DND-41 (cell line): ENCODE measurements at regions not wholly inside any gene's neighbourhood (a gene's known extent, or its start where the extent isn't known, plus 50 kb on each side); places are given as distances from the start of the nearest gene placed in this dataset.

Experiments used
- ATAC-seq: fragments of 200-7000 bp; cut with Tn5 transposase; 3 replicates; pipeline ENCODE4 v1.9.1; 2021; ENCODE audit warnings: low read depth; ENCODE audit not compliant: insufficient read depth
- DNase-seq: peaks from one replicate; pipeline ENCODE4 v3.0.0-alpha.2; 2020
- H2AFZ ChIP-seq: 2 replicates; pipeline ENCODE4 v1.6.0; 2012; ENCODE audit warnings: low read depth, low read length
- H3K27ac ChIP-seq: 2 replicates; pipeline ENCODE4 v1.5.1; 2012; ENCODE audit warnings: low read length, inconsistent platforms
- H3K27me3 ChIP-seq: fragments of 200-600 bp; sonication (generic); 2 replicates; pipeline ENCODE4 v1.6.0; 2012; ENCODE audit warnings: low read length, mild to moderate bottlenecking, inconsistent platforms; ENCODE audit not compliant: insufficient read depth, poor library complexity
- H3K36me3 ChIP-seq: 2 replicates; pipeline ENCODE4 v1.5.1; 2012; ENCODE audit warnings: low read length, inconsistent platforms; ENCODE audit not compliant: insufficient read depth
- H3K4me1 ChIP-seq: 2 replicates; pipeline ENCODE4 v1.5.1; 2012; ENCODE audit warnings: mild to moderate bottlenecking, low read length; ENCODE audit not compliant: insufficient read depth
- H3K4me2 ChIP-seq: 2 replicates; pipeline ENCODE4 v1.6.0; 2012; ENCODE audit warnings: mild to moderate bottlenecking, moderate library complexity, low read length, inconsistent platforms; ENCODE audit not compliant: insufficient read depth
- H3K4me3 ChIP-seq, 2 experiments: fragments of 200-600 bp in 1 of 2; shearing (Covaris generic) in 1 of 2; 2 replicates each; pipeline ENCODE4 v1.5.1; 2012 to 2016; ENCODE audit warnings: inconsistent platforms in 2 of 2, low read length in 2 of 2, mild to moderate bottlenecking in 2 of 2, low read depth in 1 of 2, moderate library complexity in 1 of 2
- H3K79me2 ChIP-seq: 2 replicates; pipeline ENCODE4 v1.6.0; 2012; ENCODE audit warnings: low read length, inconsistent platforms; ENCODE audit not compliant: insufficient read depth
- H3K9ac ChIP-seq: 2 replicates; pipeline ENCODE4 v1.6.0; 2012; ENCODE audit warnings: low read depth, mild to moderate bottlenecking, inconsistent platforms, low read length, moderate library complexity
- H3K9me3 ChIP-seq: 2 replicates; pipeline ENCODE4 v1.5.1; 2012; ENCODE audit warnings: low read length, moderate library complexity, mild to moderate bottlenecking, inconsistent platforms; ENCODE audit not compliant: insufficient read depth, severe bottlenecking
- H4K20me1 ChIP-seq: 2 replicates; pipeline ENCODE4 v1.6.0; 2012; ENCODE audit warnings: low read length; ENCODE audit not compliant: insufficient read depth
- EZH2 ChIP-seq: IDR thresholded peaks from 3 replicates; pipeline ENCODE4 v1.6.1; 2012; ENCODE audit warnings: borderline replicate concordance, low read depth, mild to moderate bottlenecking, moderate library complexity, low read length, inconsistent platforms; ENCODE audit not compliant: severe bottlenecking
- TF ChIP-seq, protein P1 (sequence below): IDR thresholded peaks from 2 replicates; pipeline ENCODE4 v1.5.1; 2012; ENCODE audit warnings: borderline replicate concordance, low read length, moderate library complexity, mild to moderate bottlenecking; ENCODE audit not compliant: poor library complexity, severe bottlenecking; ENCODE audit errors: extremely low read depth

- ATAC-seq (no peak), DNase-seq (no peak)
- TF ChIP-seq, protein P1, sequence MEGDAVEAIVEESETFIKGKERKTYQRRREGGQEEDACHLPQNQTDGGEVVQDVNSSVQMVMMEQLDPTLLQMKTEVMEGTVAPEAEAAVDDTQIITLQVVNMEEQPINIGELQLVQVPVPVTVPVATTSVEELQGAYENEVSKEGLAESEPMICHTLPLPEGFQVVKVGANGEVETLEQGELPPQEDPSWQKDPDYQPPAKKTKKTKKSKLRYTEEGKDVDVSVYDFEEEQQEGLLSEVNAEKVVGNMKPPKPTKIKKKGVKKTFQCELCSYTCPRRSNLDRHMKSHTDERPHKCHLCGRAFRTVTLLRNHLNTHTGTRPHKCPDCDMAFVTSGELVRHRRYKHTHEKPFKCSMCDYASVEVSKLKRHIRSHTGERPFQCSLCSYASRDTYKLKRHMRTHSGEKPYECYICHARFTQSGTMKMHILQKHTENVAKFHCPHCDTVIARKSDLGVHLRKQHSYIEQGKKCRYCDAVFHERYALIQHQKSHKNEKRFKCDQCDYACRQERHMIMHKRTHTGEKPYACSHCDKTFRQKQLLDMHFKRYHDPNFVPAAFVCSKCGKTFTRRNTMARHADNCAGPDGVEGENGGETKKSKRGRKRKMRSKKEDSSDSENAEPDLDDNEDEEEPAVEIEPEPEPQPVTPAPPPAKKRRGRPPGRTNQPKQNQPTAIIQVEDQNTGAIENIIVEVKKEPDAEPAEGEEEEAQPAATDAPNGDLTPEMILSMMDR, result no peak
- no peaks in the 10 kb centered on the region for H3K36me3 ChIP-seq
- no peak overlapping the region for H2AFZ ChIP-seq
- no peak overlapping the region for H3K4me3 ChIP-seq
- H3K4me2 ChIP-seq, result no peak overlapping the region
- H3K27ac ChIP-seq, result no peak overlapping the region
- H3K79me2 ChIP-seq, result no peaks in the 10 kb centered on the region
- no peaks in the 10 kb centered on the region for H3K9me3 ChIP-seq
- H3K4me1 ChIP-seq, result no peaks in the 10 kb centered on the region
- H3K27me3 ChIP-seq, result no peaks in the 10 kb centered on the region
- no peak overlapping the region for H3K9ac ChIP-seq
- no peaks in the 10 kb centered on the region for H4K20me1 ChIP-seq
Measured at GRCh38 chr12:65658360-65658759, 165.9 kb upstream of the HMGA2 start.

DNA sequence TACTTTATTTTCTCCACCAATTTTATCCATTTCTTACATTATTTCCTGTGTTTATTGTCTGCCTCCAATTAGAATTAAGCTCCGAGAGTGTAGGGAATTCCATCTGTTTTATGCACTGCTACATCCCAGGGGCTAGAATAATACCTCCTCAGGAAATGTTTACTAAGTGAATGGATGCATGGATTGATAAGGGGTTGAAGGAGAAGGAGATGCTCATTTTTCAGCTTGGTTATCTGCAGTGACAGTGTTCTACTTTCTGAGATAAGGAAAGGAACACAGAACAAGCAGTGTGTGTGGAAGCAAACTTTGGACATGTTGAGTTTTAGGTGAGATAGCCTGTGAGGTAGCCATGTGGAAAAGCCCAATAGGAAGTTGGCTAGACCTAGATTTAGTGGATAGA is 164.6 kb upstream of the HMGA2 start:
- DNase-seq, result no peak
- Histone ChIP-seq H2AFZ (no peak overlapping the region), H3K79me2 (no peaks in the 10 kb centered on the region), H3K9ac (no peak overlapping the region), H3K27me3 (no peaks in the 10 kb centered on the region), H3K4me3 (no peak overlapping the region), H3K27ac (no peak overlapping the region), H3K4me2 (no peak overlapping the region), H4K20me1 (no peaks in the 10 kb centered on the region), H3K4me1 (no peaks in the 10 kb centered on the region), H3K9me3 (no peaks in the 10 kb centered on the region), H3K36me3 (no peaks in the 10 kb centered on the region)
- no peak for ATAC-seq
- TF ChIP-seq, protein P1, result no peak
- no peak for TF ChIP-seq EZH2

DNA sequence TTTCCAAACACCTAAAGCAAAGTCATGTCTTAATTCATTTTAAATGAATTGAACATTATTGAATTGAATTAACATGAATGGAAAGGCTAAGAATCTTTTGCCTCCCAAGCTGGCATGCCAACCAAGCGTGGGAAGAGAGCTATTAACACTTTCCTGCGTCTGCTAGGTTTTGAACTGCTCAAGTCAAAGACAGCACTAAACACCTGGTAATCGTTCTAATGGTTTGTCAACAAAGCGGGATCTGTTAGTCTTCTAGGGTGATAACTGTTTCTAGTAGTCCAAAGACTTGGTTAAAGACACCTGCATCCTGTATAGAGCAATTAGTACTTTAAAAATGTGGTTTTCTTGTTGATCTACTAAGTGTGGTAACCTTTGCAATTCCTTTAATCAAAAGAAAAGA is 164.2 kb upstream of the HMGA2 start:
- Histone ChIP-seq H3K79me2 (no peaks in the 10 kb centered on the region), H3K9me3 (no peaks in the 10 kb centered on the region), H3K36me3 (no peaks in the 10 kb centered on the region), H3K27me3 (no peaks in the 10 kb centered on the region), H3K4me1 (no peaks in the 10 kb centered on the region), H3K4me3 (no peak overlapping the region), H3K27ac (no peak overlapping the region), H3K4me2 (no peak overlapping the region), H4K20me1 (no peaks in the 10 kb centered on the region), H3K9ac (no peak overlapping the region), H2AFZ (no peak overlapping the region)
- DNase-seq (no peak), ATAC-seq (peak; percentile 19; the same call in 1 of the 3 replicates)
- TF ChIP-seq, protein P1, result no peak
- TF ChIP-seq EZH2, result no peak

DNA sequence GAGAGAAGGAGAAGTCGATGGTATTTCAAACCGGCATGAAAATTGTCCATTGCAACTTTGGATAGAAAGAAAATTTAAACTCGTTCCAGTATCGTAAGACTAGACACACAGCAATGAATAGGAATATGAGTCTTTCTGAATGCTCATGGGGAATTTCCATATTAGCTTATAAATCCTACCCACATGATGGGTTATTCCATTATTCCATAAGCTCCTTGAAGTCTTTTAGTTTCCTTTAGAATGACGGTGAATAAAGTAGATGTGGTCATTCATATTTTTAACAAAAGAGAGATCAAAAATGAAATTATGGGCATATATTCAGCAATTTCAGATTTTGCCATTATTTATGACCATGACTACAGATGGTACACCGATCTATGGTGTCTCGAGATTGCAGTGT is 163.4 kb upstream of the HMGA2 start:
- H3K27ac ChIP-seq, result no peak overlapping the region
- no peaks in the 10 kb centered on the region for H3K36me3 ChIP-seq
- H3K4me2 ChIP-seq, result no peak overlapping the region
- H3K4me1 ChIP-seq, result no peaks in the 10 kb centered on the region
- no peak overlapping the region for H2AFZ ChIP-seq
- no peaks in the 10 kb centered on the region for H4K20me1 ChIP-seq
- no peak overlapping the region for H3K9ac ChIP-seq
- no peaks in the 10 kb centered on the region for H3K9me3 ChIP-seq
- H3K4me3 ChIP-seq, result no peak overlapping the region
- DNase-seq (no peak), ATAC-seq (no peak)
- TF ChIP-seq, protein P1, result no peak
- no peak for TF ChIP-seq EZH2
- H3K79me2 ChIP-seq, result no peaks in the 10 kb centered on the region
- no peaks in the 10 kb centered on the region for H3K27me3 ChIP-seq
